HL-60 (cell line): ENCODE measurements at regions not wholly inside any gene's neighbourhood (a gene's known extent, or its start where the extent isn't known, plus 50 kb on each side); places are given as distances from the start of the nearest gene placed in this dataset.
"Not testable (repeated sequence)": the region's sequence is repeated elsewhere in the genome, so short reads cannot be mapped to it uniquely, and the experiment has no call there.

Experiments
- GABPA ChIP-seq: IDR thresholded peaks from 2 replicates; pipeline ENCODE4 v1.6.1; 2012; ENCODE audit warnings: low read depth
- POLR2AphosphoS5 ChIP-seq: IDR thresholded peaks from 2 replicates; pipeline ENCODE4 v1.6.1; 2012; ENCODE audit warnings: low read depth
- REST ChIP-seq: IDR thresholded peaks from 2 replicates; pipeline ENCODE4 v1.6.1; 2012; ENCODE audit warnings: low read depth; ENCODE audit not compliant: insufficient replicate concordance
- SPI1 ChIP-seq: IDR thresholded peaks from 2 replicates; pipeline ENCODE4 v1.6.1; 2012; ENCODE audit warnings: low read depth, mild to moderate bottlenecking, borderline replicate concordance
- TF ChIP-seq, protein P1 (sequence below): IDR thresholded peaks from one replicate; pipeline ENCODE4 v1.5.1; 2011; ENCODE audit warnings: low read length, control low read depth, inconsistent platforms; ENCODE audit not compliant: insufficient read depth

DNA sequence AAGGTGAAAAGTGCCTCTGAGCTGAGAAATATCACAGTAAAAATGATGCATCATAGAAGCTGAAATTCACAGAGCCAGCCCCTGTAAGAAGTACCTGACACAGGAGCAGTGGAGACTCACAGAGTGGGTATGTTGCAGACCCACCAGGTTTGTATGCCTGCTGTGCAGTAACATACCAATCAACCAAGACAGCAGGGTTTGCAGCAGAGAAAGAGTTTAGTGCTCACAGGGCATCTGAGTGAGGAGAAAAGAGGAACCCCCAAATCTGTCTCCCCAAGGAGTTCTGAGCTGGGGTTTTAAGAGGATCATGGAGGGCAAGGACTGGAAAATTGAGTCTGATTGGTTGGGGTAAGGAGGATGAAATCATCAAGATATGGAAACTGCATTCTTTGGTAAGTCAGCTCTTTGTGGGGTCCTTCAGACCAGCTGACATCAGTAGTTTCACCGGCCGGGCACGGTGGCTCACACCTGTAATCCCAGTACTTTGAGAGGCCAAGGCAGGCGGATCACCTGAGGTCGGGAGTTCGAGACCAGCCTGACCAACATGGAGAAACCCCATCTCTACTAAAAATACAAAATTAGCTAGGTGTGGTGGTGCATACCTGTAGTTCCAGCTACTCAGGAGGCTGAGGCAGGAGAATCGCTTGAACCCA, 83.5 kb upstream of the MRI1 start:
- TF ChIP-seq REST, GABPA, POLR2AphosphoS5, SPI1: not testable (repeated sequence)
- TF ChIP-seq, protein P1, sequence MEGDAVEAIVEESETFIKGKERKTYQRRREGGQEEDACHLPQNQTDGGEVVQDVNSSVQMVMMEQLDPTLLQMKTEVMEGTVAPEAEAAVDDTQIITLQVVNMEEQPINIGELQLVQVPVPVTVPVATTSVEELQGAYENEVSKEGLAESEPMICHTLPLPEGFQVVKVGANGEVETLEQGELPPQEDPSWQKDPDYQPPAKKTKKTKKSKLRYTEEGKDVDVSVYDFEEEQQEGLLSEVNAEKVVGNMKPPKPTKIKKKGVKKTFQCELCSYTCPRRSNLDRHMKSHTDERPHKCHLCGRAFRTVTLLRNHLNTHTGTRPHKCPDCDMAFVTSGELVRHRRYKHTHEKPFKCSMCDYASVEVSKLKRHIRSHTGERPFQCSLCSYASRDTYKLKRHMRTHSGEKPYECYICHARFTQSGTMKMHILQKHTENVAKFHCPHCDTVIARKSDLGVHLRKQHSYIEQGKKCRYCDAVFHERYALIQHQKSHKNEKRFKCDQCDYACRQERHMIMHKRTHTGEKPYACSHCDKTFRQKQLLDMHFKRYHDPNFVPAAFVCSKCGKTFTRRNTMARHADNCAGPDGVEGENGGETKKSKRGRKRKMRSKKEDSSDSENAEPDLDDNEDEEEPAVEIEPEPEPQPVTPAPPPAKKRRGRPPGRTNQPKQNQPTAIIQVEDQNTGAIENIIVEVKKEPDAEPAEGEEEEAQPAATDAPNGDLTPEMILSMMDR: not testable (repeated sequence)
